ENCODE measurements at regions not wholly inside any gene's neighbourhood (a gene's known extent, or its start where the extent isn't known, plus 50 kb on each side); places are given as distances from the start of the nearest gene placed in this dataset.
"Not testable (repeated sequence)": the region's sequence is repeated elsewhere in the genome, so short reads cannot be mapped to it uniquely, and the experiment has no call there.

GRCh38 chr14:66005900-66006434, 480.2 kb upstream of the CCDC196 start:
- Histone ChIP-seq H3K4me1 (no peaks in the 10 kb centered on the region), H3K36me3 (no peaks in the 10 kb centered on the region), H3K4me3 (no peak overlapping the region), H3K27ac (no peak overlapping the region), H3K27me3 (no peaks in the 10 kb centered on the region), H3K9me3 (no peaks in the 10 kb centered on the region)
- DNase-seq: no peak
- 17 to 19% methylated on average over 2 of the region's 2 CpGs for WGBS, 2 donors
- intact Hi-C loops (cut with DNase I): no loop called here
- FAIRE-seq: no peak
- ATAC-seq: no peak
- no peak for TF ChIP-seq CTCF (IDR thresholded peaks at IDR 0.05)

- H3K9me3 ChIP-seq: no peaks in the 10 kb centered on the region
- no peak for TF ChIP-seq CTCF (IDR thresholded peaks at IDR 0.05)
- no peak for ATAC-seq
- H3K4me1 ChIP-seq: no peaks in the 10 kb centered on the region
- intact Hi-C loops (cut with DNase I): no loop called here
- H3K27ac ChIP-seq: no peak overlapping the region
- no peaks in the 10 kb centered on the region for H3K27me3 ChIP-seq
- DNase-seq: no peak
- no peaks in the 10 kb centered on the region for H3K36me3 ChIP-seq
- FAIRE-seq: no peak
- no peak overlapping the region for H3K4me3 ChIP-seq
- 69 to 76% methylated on average over 2 of the region's 2 CpGs for WGBS, 2 donors
Measured at GRCh38 chr14:66008631-66009030, 477.5 kb upstream of the CCDC196 start.

- ATAC-seq: peak in 1 of 4 donors; percentile 65
- H3K9me3 ChIP-seq: no peaks in the 10 kb centered on the region
- no peak for TF ChIP-seq CTCF (IDR thresholded peaks at IDR 0.05)
- H3K27me3 ChIP-seq: no peaks in the 10 kb centered on the region
- WGBS, 2 donors: 73 to 78% methylated on average over 2 of the region's 2 CpGs
- no peak for DNase-seq
- FAIRE-seq: no peak
- H3K27ac ChIP-seq: no peak overlapping the region
- H3K4me3 ChIP-seq: no peak overlapping the region
- intact Hi-C loops (cut with DNase I): no loop called here
- no peaks in the 10 kb centered on the region for H3K4me1 ChIP-seq
- H3K36me3 ChIP-seq: no peaks in the 10 kb centered on the region
Measured at GRCh38 chr14:66009089-66009488, 477.1 kb upstream of the CCDC196 start.

- Histone ChIP-seq H3K36me3 (no peaks in the 10 kb centered on the region), H3K4me1 (no peaks in the 10 kb centered on the region), H3K9me3 (no peaks in the 10 kb centered on the region), H3K27me3 (no peaks in the 10 kb centered on the region), H3K27ac (no peak overlapping the region), H3K4me3 (no peak overlapping the region)
- no peak for TF ChIP-seq CTCF (IDR thresholded peaks at IDR 0.05)
- no peak for FAIRE-seq
- no peak for ATAC-seq
- intact Hi-C loops (cut with DNase I): no loop called here
- 28 to 47% methylated on average over 2 of the region's 2 CpGs for WGBS, 2 donors
- DNase-seq: no peak
Measured at GRCh38 chr14:66010695-66011094, 475.5 kb upstream of the CCDC196 start.

- Histone ChIP-seq H3K27me3 (no peaks in the 10 kb centered on the region), H3K27ac (no peak overlapping the region), H3K36me3 (no peaks in the 10 kb centered on the region), H3K4me1 (no peaks in the 10 kb centered on the region), H3K4me3 (no peak overlapping the region), H3K9me3 (no peaks in the 10 kb centered on the region)
- no peak for TF ChIP-seq CTCF (IDR thresholded peaks at IDR 0.05)
- ATAC-seq: no peak
- no peak for DNase-seq
- WGBS, 2 donors: 67 to 71% methylated on average over 3 of the region's 3 CpGs
- intact Hi-C loops (cut with DNase I): no loop called here
- FAIRE-seq: no peak
Measured at GRCh38 chr14:66011855-66012254, 474.3 kb upstream of the CCDC196 start.

- DNase-seq; H3K27me3 ChIP-seq; H3K4me1 ChIP-seq; H3K4me3 ChIP-seq; FAIRE-seq; H3K36me3 ChIP-seq; H3K9me3 ChIP-seq; ATAC-seq; intact Hi-C loops (cut with DNase I); H3K27ac ChIP-seq: not testable (repeated sequence)
- 53 to 62% methylated on average over 40 to 42 of the region's 42 CpGs for WGBS, 2 donors
Measured at GRCh38 chr14:66013607-66014006, 472.6 kb upstream of the CCDC196 start.

All from pancreas (tissue), 10 donors.